HS-27A (cell line): ENCODE measurements at regions not wholly inside any gene's neighbourhood (a gene's known extent, or its start where the extent isn't known, plus 50 kb on each side); places are given as distances from the start of the nearest gene placed in this dataset.

ENCODE experiments used
- DNase-seq: peaks from one replicate; pipeline ENCODE4 v3.0.0-alpha.2; 2012; ENCODE audit warnings: low read depth, missing footprints

DNA sequence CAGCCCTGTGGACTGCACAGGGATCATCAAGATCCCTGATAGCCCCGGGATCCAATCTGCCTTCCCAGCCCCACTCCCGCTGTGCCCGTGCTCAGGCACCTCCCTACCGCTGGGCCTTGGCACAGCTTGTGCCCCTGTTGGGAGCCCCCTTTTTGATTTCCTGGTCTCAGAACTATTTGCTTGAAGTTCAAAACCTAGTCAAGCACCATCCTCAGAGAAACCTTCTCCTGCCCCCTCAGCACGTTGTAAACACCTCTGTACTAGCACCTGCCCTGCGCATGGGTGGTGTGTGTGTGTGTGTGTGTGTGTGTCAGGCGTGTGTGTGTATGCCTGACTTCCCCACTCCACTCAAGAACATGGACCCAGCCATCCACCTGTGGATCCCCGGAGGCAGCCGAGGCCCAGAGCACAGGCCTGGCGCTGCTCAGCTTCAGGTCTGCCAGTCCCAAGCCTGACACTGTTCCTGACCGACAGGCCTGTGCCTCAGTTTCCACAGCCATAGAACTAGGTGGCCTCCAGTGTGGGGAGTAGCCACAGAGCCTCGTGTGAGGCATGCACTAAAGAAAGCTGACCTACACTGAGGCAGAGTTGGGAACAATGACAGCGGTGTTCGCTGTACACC is 65.5 kb downstream of the ADRA2C start:
- no peak for DNase-seq

DNA sequence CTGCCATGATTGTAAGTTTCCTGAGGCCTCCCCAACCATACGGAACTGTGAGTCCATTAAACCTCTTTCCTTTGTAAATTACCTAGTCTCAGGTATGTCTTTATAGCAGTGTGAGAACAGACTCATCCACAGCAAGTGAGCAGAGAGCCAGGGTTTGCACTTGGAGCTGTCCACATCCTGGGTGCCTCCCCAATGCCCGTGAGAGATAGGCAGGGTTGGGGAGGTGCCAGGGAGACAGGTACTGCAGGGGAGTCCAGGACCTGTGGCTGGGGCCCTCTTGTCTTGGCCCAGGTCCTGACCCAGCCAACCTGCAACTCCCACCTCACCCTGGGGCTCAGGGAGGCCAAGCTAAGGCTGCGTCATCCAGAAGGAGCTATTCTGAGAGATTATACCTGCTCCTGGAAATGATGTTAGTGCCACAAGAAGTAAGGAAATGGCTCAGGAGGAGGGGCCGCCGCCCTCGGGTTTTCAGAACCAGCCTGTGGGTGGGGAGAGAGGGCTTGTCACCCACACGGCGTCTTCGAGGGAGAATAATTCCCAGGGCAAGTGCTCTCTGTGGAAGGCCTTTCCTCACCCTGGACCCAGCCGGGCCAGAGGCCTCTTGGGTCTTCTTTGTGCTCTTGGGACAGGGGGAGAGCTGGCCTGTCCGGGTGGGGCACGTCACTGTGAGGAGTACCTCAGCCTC is 66.5 kb downstream of the ADRA2C start:
- no peak for DNase-seq

GRCh38 chr4:3833326-3833989 is 67.3 kb downstream of the ADRA2C start:
- no peak for DNase-seq

GRCh38 chr4:3834186-3834662 is 68.0 kb downstream of the ADRA2C start:
- DNase-seq, result no peak

DNA sequence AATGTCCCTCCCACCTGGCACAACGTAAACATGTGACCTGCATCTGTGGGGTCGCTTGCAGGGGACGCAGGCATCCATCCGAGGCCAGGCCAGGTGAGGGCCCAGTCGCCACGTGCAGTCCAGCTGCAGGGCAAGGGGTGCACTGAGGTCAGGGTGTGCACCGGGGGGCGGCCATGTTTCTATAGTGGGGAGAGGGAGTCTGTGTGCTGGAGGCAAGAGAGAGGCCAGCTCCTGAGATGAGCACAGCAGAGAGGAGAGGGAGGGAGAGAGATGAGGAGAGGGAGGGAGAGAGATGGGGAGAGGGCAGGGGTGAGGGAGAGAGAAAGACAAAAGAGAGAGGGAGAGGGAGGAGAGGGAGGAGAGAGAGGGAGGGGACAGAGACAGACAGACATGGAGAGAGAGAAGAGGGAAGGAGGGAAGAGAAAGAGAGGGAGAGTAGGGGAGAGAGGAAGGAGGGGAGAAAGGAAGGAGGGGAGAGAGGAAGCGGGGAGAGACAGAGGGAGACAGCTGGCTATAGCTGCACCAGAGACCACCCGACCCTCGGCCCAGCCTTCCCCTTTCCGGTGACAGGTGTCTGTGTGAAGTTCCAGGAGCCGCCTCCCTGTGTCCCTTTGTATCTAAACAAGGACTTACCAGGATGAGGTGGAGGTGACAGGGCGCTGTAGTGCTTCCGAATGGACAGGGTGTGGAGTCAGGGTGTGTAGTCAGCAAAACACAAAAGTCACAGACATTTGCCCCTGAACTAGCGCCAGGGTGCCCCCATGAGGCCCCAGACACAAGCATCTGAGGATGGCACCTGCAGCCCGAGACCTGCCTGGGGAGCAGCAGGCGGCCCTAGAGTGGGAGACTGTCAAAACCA is 68.7 kb downstream of the ADRA2C start:
- DNase-seq, result no peak

- DNase-seq, result no peak
Observed at GRCh38 chr4:3835527-3836405, 69.6 kb downstream of the ADRA2C start.

- no peak for DNase-seq
Observed at GRCh38 chr4:3836406-3836755, 70.2 kb downstream of the ADRA2C start.

GRCh38 chr4:3836756-3837601 is 70.8 kb downstream of the ADRA2C start:
- DNase-seq, result no peak

- DNase-seq, result no peak
Observed at GRCh38 chr4:3838437-3839380, 72.5 kb downstream of the ADRA2C start.

- no peak for DNase-seq
Observed at GRCh38 chr4:3845094-3845743, 79.0 kb downstream of the ADRA2C start.

DNA sequence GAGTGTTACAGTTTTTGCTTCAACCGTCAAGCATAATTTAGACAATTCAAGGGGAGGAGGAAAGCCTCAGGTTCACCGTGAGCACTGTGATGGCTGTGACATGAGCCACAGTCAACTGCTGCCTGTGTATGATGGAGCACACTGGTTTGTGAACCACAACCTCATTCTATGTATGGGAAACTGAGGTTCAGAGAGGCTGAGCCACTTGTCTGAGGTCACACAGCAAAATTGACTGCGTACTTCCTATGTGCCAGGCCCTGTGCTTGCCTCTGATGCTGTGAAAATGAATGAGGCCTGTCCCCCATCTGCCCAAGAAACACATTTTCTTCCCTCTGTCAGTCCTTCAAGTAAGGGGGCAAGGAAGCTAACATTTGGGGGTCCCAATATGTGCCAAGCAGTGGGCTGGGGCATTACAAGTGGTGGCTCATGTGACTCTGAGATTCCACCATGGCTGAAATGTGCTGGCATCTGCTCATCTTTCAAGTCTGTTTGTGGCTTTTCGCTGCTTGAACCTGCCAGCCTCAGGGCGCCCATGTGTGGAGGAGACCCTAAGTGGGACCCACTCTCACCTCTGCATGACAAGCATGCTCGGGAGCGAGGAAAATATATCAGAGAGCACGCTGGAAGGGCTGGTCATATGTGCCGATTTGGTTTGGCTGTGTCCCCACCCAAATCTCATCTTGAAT is 79.7 kb downstream of the ADRA2C start:
- DNase-seq, result no peak

DNA sequence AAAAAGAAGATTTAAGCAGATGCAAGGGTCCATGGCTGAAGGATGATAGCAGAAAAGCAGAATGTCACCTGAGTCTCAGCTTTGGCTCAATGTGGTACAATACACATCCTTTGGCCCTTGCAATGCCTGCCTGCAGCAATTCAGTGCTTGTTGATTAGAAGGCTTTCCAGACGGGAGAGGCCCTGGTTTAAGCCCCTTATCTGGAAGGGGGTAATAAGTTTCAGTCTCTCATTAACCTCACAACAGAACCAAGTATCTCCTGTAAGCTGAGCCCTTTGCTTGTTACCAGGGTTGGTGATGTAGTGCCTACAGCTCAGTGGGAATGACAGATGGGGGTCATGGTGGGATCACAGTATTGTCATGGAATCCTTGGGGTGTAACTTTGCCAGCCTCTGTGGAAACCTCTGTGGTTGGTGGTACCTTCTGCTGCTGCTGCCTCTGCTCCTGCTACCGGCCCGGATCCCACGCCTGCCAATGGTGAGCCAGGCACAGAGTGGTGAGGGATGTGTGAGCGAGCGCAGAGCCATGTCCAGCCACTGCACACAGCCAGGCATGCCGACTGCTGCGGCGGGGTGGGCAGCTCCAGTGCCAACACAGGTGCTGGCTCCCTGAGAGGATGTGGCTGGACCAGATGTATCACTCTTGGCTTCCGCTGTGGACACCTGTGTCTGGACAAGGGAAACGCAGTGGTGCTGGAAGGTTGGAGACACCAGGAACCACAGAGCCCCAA is 81.2 kb downstream of the ADRA2C start:
- DNase-seq, result no peak

- no peak for DNase-seq
Observed at GRCh38 chr4:3848323-3848722, 82.1 kb downstream of the ADRA2C start.

DNA sequence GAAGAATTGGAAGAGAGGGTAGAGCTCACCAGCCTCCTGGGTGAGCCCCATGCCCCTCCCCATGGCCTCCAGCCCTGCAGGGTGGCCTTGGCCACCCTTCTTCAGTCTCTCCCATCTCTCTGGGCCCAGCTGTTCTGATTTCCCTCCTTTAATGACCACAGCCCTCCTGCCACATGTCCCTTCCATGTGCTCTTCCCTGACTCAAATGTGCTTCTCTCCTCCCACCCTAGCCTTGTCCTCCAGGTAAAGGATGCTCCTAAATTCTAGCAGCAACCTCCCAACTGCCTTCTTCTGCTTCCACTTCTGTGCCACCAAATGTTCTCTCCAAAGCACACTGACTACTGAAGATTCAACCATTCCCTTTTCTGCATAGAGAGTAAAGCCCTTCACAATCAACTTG is 83.0 kb downstream of the ADRA2C start:
- no peak for DNase-seq

- no peak for DNase-seq
Observed at GRCh38 chr4:3850128-3850527, 83.9 kb downstream of the ADRA2C start.

GRCh38 chr4:3851211-3851610 is 85.0 kb downstream of the ADRA2C start:
- DNase-seq, result no peak

- DNase-seq, result no peak
Observed at GRCh38 chr4:3851881-3852280, 85.7 kb downstream of the ADRA2C start.

- no peak for DNase-seq
Observed at GRCh38 chr4:3852309-3852708, 86.1 kb downstream of the ADRA2C start.
